ENCODE measurements at regions not wholly inside any gene's neighbourhood (a gene's known extent, or its start where the extent isn't known, plus 50 kb on each side); places are given as distances from the start of the nearest gene placed in this dataset.

- TF ChIP-seq PATZ1 (CRISPR knock-in tag; IDR thresholded peaks at IDR 0.05; ENCODE audit: borderline replicate concordance) (no peak), ZFP30 (CRISPR knock-in tag; IDR thresholded peaks at IDR 0.05) (no peak), RARB (CRISPR knock-in tag; IDR thresholded peaks at IDR 0.05) (no peak), CSDC2 (CRISPR knock-in tag; IDR thresholded peaks at IDR 0.05) (no peak), ARNTL (CRISPR knock-in tag; IDR thresholded peaks at IDR 0.05; ENCODE audit: borderline replicate concordance, low read depth) (no peak), TCF4 (CRISPR knock-in tag; IDR thresholded peaks at IDR 0.05; ENCODE audit: borderline replicate concordance) (no peak), ZC3H10 (CRISPR knock-in tag; IDR thresholded peaks at IDR 0.05) (no peak), OSR1 (CRISPR knock-in tag; IDR thresholded peaks at IDR 0.05) (no peak), PPARA (CRISPR knock-in tag; IDR thresholded peaks at IDR 0.05; ENCODE audit: borderline replicate concordance) (no peak), ISL1 (CRISPR knock-in tag; IDR thresholded peaks at IDR 0.05) (no peak), ZNF8 (CRISPR knock-in tag; IDR thresholded peaks at IDR 0.05) (no peak), ZFP3 (CRISPR knock-in tag; IDR thresholded peaks at IDR 0.05) (no peak)
- TF ChIP-seq, protein P1, sequence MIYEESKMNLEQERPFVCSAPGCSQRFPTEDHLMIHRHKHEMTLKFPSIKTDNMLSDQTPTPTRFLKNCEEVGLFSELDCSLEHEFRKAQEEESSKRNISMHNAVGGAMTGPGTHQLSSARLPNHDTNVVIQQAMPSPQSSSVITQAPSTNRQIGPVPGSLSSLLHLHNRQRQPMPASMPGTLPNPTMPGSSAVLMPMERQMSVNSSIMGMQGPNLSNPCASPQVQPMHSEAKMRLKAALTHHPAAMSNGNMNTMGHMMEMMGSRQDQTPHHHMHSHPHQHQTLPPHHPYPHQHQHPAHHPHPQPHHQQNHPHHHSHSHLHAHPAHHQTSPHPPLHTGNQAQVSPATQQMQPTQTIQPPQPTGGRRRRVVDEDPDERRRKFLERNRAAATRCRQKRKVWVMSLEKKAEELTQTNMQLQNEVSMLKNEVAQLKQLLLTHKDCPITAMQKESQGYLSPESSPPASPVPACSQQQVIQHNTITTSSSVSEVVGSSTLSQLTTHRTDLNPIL (CRISPR knock-in tag; IDR thresholded peaks at IDR 0.05; ENCODE audit: low read depth): no peak
- TF ChIP-seq, protein P2, sequence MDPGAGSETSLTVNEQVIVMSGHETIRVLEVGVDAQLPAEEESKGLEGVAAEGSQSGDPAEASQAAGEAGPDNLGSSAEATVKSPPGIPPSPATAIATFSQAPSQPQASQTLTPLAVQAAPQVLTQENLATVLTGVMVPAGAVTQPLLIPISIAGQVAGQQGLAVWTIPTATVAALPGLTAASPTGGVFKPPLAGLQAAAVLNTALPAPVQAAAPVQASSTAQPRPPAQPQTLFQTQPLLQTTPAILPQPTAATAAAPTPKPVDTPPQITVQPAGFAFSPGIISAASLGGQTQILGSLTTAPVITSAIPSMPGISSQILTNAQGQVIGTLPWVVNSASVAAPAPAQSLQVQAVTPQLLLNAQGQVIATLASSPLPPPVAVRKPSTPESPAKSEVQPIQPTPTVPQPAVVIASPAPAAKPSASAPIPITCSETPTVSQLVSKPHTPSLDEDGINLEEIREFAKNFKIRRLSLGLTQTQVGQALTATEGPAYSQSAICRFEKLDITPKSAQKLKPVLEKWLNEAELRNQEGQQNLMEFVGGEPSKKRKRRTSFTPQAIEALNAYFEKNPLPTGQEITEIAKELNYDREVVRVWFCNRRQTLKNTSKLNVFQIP (CRISPR knock-in tag; IDR thresholded peaks at IDR 0.05; ENCODE audit: borderline replicate concordance, low read depth): no peak
These were observed 147.0 kb upstream of the KCNMB2 start for GRCh38 chr3:178389258-178389657.

Data from SK-N-SH treated with all-trans-retinoic acid at 6 μM for 48 hours (cell line).